ENCODE measurements at regions not wholly inside any gene's neighbourhood (a gene's known extent, or its start where the extent isn't known, plus 50 kb on each side); places are given as distances from the start of the nearest gene placed in this dataset.
A peak's percentile ranks its signal among the peaks of the same experiment; 100 is the strongest.

GRCh38 chr1:168879896-168880734 is 151.1 kb upstream of the DPT start:
- Histone ChIP-seq H3K79me2 (ENCODE audit: insufficient read depth, low read length) (no peaks in the 10 kb centered on the region), H2AFZ (ENCODE audit: low read length) (no peak overlapping the region), H3K9me3 (ENCODE audit: low read length) (no peaks in the 10 kb centered on the region), H3K4me1 (ENCODE audit: insufficient read depth, low read length) (peaks cover 9% of the 10 kb centered on the region), H4K20me1 (ENCODE audit: insufficient read depth, low read length) (no peaks in the 10 kb centered on the region), H3K27me3 (ENCODE audit: control insufficient read depth in 1 of 2, insufficient read depth in 2 of 2, low read length in 2 of 2) (peaks cover 0 to 7% of the 10 kb centered on the region in 2 experiments; a peak in 1 of 5 replicates), H3K27ac (ENCODE audit: extremely low read length, insufficient read depth, low read length) (no peak overlapping the region), H3K4me3 (replicated peaks in 1 of 3; ENCODE audit: insufficient read depth in 1 of 3, low read depth in 2 of 3, low read length in 3 of 3) (no peak overlapping the region), H3K9ac (ENCODE audit: insufficient read depth, low read depth, low read length) (no peak overlapping the region), H3K4me2 (ENCODE audit: low read depth, low read length) (peak overlapping the region; percentile 19; the same call in 1 of the 2 replicates), H3K36me3 (replicated peaks in 1 of 2; ENCODE audit: control insufficient read depth in 1 of 2, insufficient read depth in 2 of 2, low read length in 2 of 2) (no peaks in the 10 kb centered on the region)
- in situ Hi-C loops (cut with HindIII; ENCODE audit: extremely low pct_ligation_motif_present, low pct_unique_long_range_greater_than_20kb) (no loop called here), intact Hi-C loops (cut with micrococcal nuclease; ENCODE audit: unreplicated experiment) (no loop called here)
- FAIRE-seq = no peak
- no peak for TF ChIP-seq ZNF547 (CRISPR knock-in tag; IDR thresholded peaks at IDR 0.05)
- no peak for ATAC-seq
- BruUV-seq (replicated peaks) = no TSS peak
- CTCF ChIA-PET (ENCODE audit: low intra/inter-chr PET ratio, low total read pairs) = no interaction called here
- WGBS (ENCODE audit: low lambda C conversion rate) = 46% methylated on average over 7 of the region's 10 CpGs
- POLR2A ChIA-PET = interaction anchor here (2.0 kb wide), 1 partner anchor 46 kb away, joined by 7 read pairs; no protein-coding TSS in a partner anchor
- no peak for DNase-seq (ENCODE audit: low spot score)

GRCh38 chr1:168881656-168882260 is 152.8 kb upstream of the DPT start:
- WGBS (ENCODE audit: low lambda C conversion rate) = 73% methylated on average over 2 of the region's 2 CpGs
- ATAC-seq = no peak
- H3K36me3 ChIP-seq (replicated peaks in 1 of 2; ENCODE audit: control insufficient read depth in 1 of 2, insufficient read depth in 2 of 2, low read length in 2 of 2) = no peaks in the 10 kb centered on the region
- H3K4me3 ChIP-seq (replicated peaks in 1 of 3; ENCODE audit: insufficient read depth in 1 of 3, low read depth in 2 of 3, low read length in 3 of 3) = no peak overlapping the region
- no peak overlapping the region for H3K27ac ChIP-seq (ENCODE audit: extremely low read length, insufficient read depth, low read length)
- no peaks in the 10 kb centered on the region for H4K20me1 ChIP-seq (ENCODE audit: insufficient read depth, low read length)
- TF ChIP-seq GRHL1 (CRISPR knock-in tag; conservative IDR thresholded peaks at IDR 0.05) (no peak), ZFP90 (CRISPR knock-in tag; IDR thresholded peaks at IDR 0.05; ENCODE audit: borderline replicate concordance) (no peak), ZNF124 (CRISPR knock-in tag; IDR thresholded peaks at IDR 0.05) (no peak), RBAK (CRISPR knock-in tag; IDR thresholded peaks at IDR 0.05) (no peak), ZNF556 (CRISPR knock-in tag; IDR thresholded peaks at IDR 0.05; ENCODE audit: borderline replicate concordance) (no peak), ZNF460 (CRISPR knock-in tag; IDR thresholded peaks at IDR 0.05; ENCODE audit: borderline replicate concordance) (no peak), TFDP2 (CRISPR knock-in tag; IDR thresholded peaks at IDR 0.05) (no peak), HNRNPH1 (optimal IDR thresholded peaks at IDR 0.05; ENCODE audit: low read depth, low read length) (no peak), ZC3H13 (CRISPR knock-in tag; IDR thresholded peaks at IDR 0.05) (no peak), KAT7 (CRISPR knock-in tag; IDR thresholded peaks at IDR 0.05; ENCODE audit: borderline replicate concordance) (no peak), ZBTB21 (CRISPR knock-in tag; IDR thresholded peaks at IDR 0.05) (no peak), ZSCAN9 (CRISPR knock-in tag; IDR thresholded peaks at IDR 0.05; ENCODE audit: borderline replicate concordance) (no peak), MXI1 (IDR thresholded peaks at IDR 0.05; ENCODE audit: borderline replicate concordance, low read depth, low read length) (no peak), KLF15 (CRISPR knock-in tag; IDR thresholded peaks at IDR 0.05; ENCODE audit: borderline replicate concordance) (no peak)
- intact Hi-C loops (cut with micrococcal nuclease; ENCODE audit: unreplicated experiment) (no loop called here), in situ Hi-C loops (cut with HindIII; ENCODE audit: extremely low pct_ligation_motif_present, low pct_unique_long_range_greater_than_20kb) (no loop called here)
- ChIA-PET CTCF (ENCODE audit: low intra/inter-chr PET ratio, low total read pairs) (no interaction called here), POLR2A (interaction anchor here (2.0 kb wide), 1 partner anchor 48 kb away, joined by 7 read pairs; no protein-coding TSS in a partner anchor)
- H3K4me2 ChIP-seq (ENCODE audit: low read depth, low read length) = no peak overlapping the region
- no peak for FAIRE-seq
- no peak overlapping the region for H2AFZ ChIP-seq (ENCODE audit: low read length)
- no peak overlapping the region for H3K9ac ChIP-seq (ENCODE audit: insufficient read depth, low read depth, low read length)
- peaks cover 0 to 7% of the 10 kb centered on the region in 2 experiments; a peak in 1 of 5 replicates for H3K27me3 ChIP-seq (ENCODE audit: control insufficient read depth in 1 of 2, insufficient read depth in 2 of 2, low read length in 2 of 2)
- no peaks in the 10 kb centered on the region for H3K4me1 ChIP-seq (ENCODE audit: insufficient read depth, low read length)
- no peak for DNase-seq (ENCODE audit: low spot score)
- no peaks in the 10 kb centered on the region for H3K79me2 ChIP-seq (ENCODE audit: insufficient read depth, low read length)
- no TSS peak for BruUV-seq (replicated peaks)
- H3K9me3 ChIP-seq (ENCODE audit: low read length) = no peaks in the 10 kb centered on the region
